ENCODE measurements at regions not wholly inside any gene's neighbourhood (a gene's known extent, or its start where the extent isn't known, plus 50 kb on each side); places are given as distances from the start of the nearest gene placed in this dataset.

- H3K9me3 ChIP-seq (ENCODE audit: insufficient read depth in 2 of 2, low read depth in 1 of 2, low read length in 1 of 2), result no peaks in the 10 kb centered on the region
- DNase-seq (ENCODE audit: low read depth in 1 of 2, low spot score in 2 of 2), result no peak
- ChIA-PET CTCF (ENCODE audit: partially characterized antibody) (no interaction called here), POLR2A (ENCODE audit: partially characterized antibody) (no interaction called here)
- WGBS, 2 experiments (ENCODE audit: extremely low coverage in 1 of 2, insufficient coverage in 1 of 2, insufficient read length in 1 of 2, insufficient replicate concordance in 2 of 2, low coverage in 1 of 2, low lambda C conversion rate in 2 of 2, missing lambda C conversion rate in 1 of 2), result 100% methylated on average over 1 of the region's 1 CpG; no CpG with 5 or more reads in 1 of the 2 experiments
- FAIRE-seq, result no peak
- no peak overlapping the region for H3K23ac ChIP-seq (ENCODE audit: insufficient read length)
- H3K4me1 ChIP-seq (replicated peaks in 1 of 4; ENCODE audit: control insufficient read depth in 3 of 4, insufficient read depth in 4 of 4, low read length in 3 of 4), result no peaks in the 10 kb centered on the region
- H2AK5ac ChIP-seq (ENCODE audit: low read depth, low read length), result no peak overlapping the region
- no peak overlapping the region for H3K4me2 ChIP-seq (ENCODE audit: insufficient read depth in 1 of 2, low read depth in 2 of 2, low read length in 2 of 2)
- no peaks in the 10 kb centered on the region for H3K36me3 ChIP-seq (ENCODE audit: control insufficient read depth in 2 of 4, insufficient read depth in 4 of 4, low read length in 3 of 4)
- H4K20me1 ChIP-seq (replicated peaks in 1 of 2; ENCODE audit: control insufficient read depth in 1 of 2, insufficient read depth in 2 of 2, low read length in 2 of 2), result no peaks in the 10 kb centered on the region
- H3K79me2 ChIP-seq (ENCODE audit: control insufficient read depth in 1 of 2, insufficient read depth in 2 of 2, low read length in 2 of 2), result no peaks in the 10 kb centered on the region
- no peaks in the 10 kb centered on the region for H3K27me3 ChIP-seq (replicated peaks in 1 of 4; ENCODE audit: control insufficient read depth in 3 of 4, extremely low read depth in 1 of 4, insufficient read depth in 3 of 4, low read length in 3 of 4)
- no peaks in the 10 kb centered on the region for H3K79me1 ChIP-seq (ENCODE audit: low read depth, low read length)
- no peak overlapping the region for H4K5ac ChIP-seq (ENCODE audit: insufficient read length, low read depth, low read length)
- no peak overlapping the region for H3K4me3 ChIP-seq (ENCODE audit: extremely low read depth in 1 of 4, insufficient read depth in 2 of 4, low read depth in 3 of 4, low read length in 4 of 4)
- H3K27ac ChIP-seq (ENCODE audit: low read depth, low read length), result no peak overlapping the region
- H3K23me2 ChIP-seq (ENCODE audit: low read depth, low read length), result no peaks in the 10 kb centered on the region; the same call in 1 of the 2 replicates
- no peak overlapping the region for H2BK15ac ChIP-seq (ENCODE audit: low read length)
- no peak overlapping the region for H3K18ac ChIP-seq (ENCODE audit: extremely low read depth, low read length)
- no peak overlapping the region for H2BK5ac ChIP-seq (ENCODE audit: low read depth, low read length)
- H4K91ac ChIP-seq (replicated peaks; ENCODE audit: insufficient read length, low read length), result no peak overlapping the region
- TF ChIP-seq NANOG (IDR thresholded peaks at IDR 0.05; ENCODE audit: insufficient read depth, low read depth, low read length, poor library complexity, severe bottlenecking), result no peak
- no peak for TF ChIP-seq YY1 (IDR thresholded peaks at IDR 0.05; ENCODE audit: low read depth, low read length)
- no peak for TF ChIP-seq GTF2F1 (IDR thresholded peaks at IDR 0.05; ENCODE audit: borderline replicate concordance, low read depth, low read length)
- TF ChIP-seq ASH2L (IDR thresholded peaks at IDR 0.05; ENCODE audit: low read length), result no peak
- TF ChIP-seq CEBPB (IDR thresholded peaks at IDR 0.05; ENCODE audit: low read depth, low read length), result no peak
- no peak for TF ChIP-seq POLR2AphosphoS5 (IDR thresholded peaks at IDR 0.05; ENCODE audit: low read depth, low read length)
- TF ChIP-seq TBP (IDR thresholded peaks at IDR 0.05; ENCODE audit: low read depth, low read length), result no peak
- TF ChIP-seq GABPA (IDR thresholded peaks at IDR 0.05; ENCODE audit: borderline replicate concordance, insufficient read depth, low read length), result no peak
- TF ChIP-seq ATF3 (IDR thresholded peaks at IDR 0.05; ENCODE audit: insufficient read depth, low read depth, low read length), result no peak
- TF ChIP-seq KDM5A (IDR thresholded peaks at IDR 0.05; ENCODE audit: low read length), result no peak
- TF ChIP-seq PHF8 (conservative IDR thresholded peaks at IDR 0.05; ENCODE audit: low read depth, low read length), result no peak
- H3K56ac ChIP-seq (replicated peaks; ENCODE audit: insufficient read length, low read depth, low read length), result no peak overlapping the region
- H4K8ac ChIP-seq (ENCODE audit: extremely low read depth, insufficient read depth, low read length), result no peak overlapping the region
- no peak overlapping the region for H3K14ac ChIP-seq (ENCODE audit: insufficient read length)
- no peak overlapping the region for H3K9ac ChIP-seq (replicated peaks in 1 of 4; ENCODE audit: extremely low read depth in 1 of 4, low read depth in 3 of 4, low read length in 3 of 4)
- H2BK120ac ChIP-seq (replicated peaks; ENCODE audit: low read depth, low read length), result no peak overlapping the region
- no peak overlapping the region for H2AFZ ChIP-seq (ENCODE audit: low read length)
- no peak overlapping the region for H2BK20ac ChIP-seq (ENCODE audit: low read length)
- H3K4ac ChIP-seq (replicated peaks; ENCODE audit: insufficient read length, low read depth, low read length), result no peak overlapping the region
- no peak overlapping the region for H2BK12ac ChIP-seq (ENCODE audit: low read depth, low read length)
These were observed 219.1 kb upstream of the AMOT start for GRCh38 chrX:113059714-113060113.
